NCI-H2227 (cell line): ENCODE measurements at regions not wholly inside any gene's neighbourhood (a gene's known extent, or its start where the extent isn't known, plus 50 kb on each side); places are given as distances from the start of the nearest gene placed in this dataset.
"Not testable (repeated sequence)": the region's sequence is repeated elsewhere in the genome, so short reads cannot be mapped to it uniquely, and the experiment has no call there.

ENCODE experiments used
- DNase-seq: peaks from one replicate; lab custom pipeline; 2025; ENCODE audit not compliant: unreplicated experiment; lab: John Stamatoyannopoulos, UW

DNA sequence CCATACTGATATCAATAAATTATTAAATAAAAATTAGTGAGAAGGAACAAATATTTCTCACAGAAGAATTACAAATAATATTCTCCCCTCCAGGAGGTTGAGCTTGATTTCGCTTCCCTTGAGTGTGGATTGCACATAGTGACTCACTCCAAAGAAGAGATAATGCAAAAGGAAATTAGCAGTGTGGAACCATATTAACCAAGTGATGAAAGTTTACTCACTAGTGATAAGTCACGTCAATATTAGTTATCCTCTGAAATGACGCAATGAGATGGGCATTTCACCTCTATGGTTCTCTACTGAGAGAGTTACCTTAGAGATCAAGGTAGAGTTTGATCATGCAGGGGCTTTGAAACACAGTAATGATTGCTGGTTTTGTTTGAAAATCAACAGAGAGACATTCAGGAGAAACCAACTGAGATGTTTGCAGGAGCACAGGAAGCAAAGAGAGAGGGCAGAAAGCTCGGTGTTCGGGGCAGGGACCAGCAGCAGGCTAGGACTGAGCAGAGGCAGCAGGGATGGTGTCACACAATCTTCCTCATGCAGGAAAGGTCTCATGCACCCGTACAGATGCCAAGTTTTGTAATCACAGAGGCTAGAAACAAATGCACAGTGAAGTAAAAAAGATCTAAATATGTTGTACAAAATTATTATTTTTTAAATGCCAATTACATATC is 634.5 kb downstream of the QKI start:
- no peak for DNase-seq

DNA sequence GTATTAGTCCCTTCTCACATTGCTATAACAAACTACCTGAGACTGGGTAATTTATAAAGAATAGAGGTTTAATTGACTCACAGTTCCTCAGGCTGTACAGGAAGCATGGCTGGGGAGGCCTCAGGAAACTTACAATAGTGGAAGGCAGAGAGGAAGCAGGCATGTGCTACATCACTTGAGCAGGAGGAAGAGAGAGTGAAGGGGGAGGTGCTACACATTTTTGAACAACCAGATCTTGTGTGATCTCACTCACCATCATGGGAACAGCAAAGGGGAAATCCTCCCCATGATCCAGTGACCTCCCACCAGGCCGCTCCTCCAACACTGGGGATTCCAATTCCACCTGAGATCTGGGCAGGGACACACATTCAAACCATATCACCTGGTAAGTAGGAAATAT is 630.6 kb downstream of the QKI start:
- no peak for DNase-seq

DNA sequence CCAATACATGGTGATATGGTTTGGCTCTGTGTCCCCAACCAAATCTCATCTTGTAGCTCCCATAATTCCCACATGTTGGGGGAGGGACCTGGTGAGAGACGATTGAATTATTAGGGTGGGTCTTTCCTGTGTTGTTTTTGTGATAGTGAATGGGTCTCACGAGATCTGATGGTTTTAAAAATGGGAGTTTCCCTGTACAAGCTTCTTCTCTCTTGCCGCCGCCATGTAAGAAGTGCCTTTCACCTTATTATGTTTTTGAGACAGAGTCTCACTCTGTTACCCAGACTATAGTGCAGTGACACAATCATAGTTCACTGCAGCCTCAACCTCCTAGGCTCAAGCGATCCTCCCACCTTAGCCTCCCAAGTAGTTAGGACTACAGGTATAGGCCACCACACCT is 629.1 kb downstream of the QKI start:
- DNase-seq: not testable (repeated sequence)

DNA sequence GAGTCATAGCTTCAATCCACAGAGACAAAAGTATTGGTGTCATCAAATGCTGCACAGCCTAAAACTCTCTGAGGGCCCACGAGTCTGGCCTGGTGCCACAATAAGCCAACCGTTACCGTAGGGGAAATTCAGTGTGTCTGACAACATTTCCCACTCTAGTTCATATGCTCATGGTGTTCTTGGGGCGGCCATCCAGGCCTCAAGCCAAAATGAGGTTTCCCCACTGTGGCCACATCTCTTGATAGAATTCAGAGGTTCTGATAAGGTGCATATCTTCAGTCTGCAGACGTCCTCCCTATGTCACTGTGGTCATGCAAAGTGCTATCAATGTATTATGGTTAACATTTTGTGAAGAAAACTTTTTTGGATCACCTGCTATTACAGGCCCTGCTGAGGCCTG is 627.7 kb downstream of the QKI start:
- DNase-seq: no peak

DNA sequence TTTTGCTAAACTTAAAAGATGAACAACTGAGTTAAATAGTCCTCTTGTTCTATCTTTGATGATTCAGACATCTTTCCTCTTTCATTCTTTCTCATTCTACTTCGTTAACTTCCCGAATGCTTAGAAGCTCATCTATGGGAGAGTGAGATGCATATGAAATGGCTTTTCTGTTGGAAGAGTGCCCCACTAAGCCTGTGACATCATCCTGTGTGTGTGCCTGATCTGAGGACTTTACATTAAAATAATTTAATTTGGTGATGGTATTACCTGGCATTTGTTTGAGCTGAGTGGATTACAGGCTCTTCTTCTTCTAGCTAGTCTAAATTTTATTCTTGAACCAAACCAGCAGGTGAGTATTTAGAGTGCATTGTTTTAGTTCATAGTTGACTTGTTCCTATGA is 626.5 kb downstream of the QKI start:
- no peak for DNase-seq

DNA sequence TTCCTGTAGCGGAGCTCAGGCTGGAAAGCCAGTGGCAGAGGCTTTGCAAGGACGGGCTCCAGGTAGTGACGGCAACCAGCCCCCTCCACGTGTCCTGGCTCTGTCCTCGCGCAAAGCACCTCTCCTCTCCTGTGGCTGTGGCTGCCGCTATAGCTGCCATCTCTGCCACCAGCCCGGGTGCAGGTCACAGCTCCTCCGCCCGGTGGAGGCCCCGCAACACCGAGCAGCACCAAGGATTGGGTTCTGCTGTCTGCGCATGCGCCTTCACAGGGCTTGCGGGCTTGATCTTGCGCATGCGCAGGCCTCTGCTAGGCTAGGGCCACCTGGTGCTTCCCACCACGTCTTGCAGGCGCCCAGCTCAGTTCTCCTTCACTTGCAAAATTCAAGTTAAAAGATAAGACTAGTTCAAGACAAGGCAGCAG is 625.4 kb downstream of the QKI start:
- DNase-seq: peak; percentile 15

DNA sequence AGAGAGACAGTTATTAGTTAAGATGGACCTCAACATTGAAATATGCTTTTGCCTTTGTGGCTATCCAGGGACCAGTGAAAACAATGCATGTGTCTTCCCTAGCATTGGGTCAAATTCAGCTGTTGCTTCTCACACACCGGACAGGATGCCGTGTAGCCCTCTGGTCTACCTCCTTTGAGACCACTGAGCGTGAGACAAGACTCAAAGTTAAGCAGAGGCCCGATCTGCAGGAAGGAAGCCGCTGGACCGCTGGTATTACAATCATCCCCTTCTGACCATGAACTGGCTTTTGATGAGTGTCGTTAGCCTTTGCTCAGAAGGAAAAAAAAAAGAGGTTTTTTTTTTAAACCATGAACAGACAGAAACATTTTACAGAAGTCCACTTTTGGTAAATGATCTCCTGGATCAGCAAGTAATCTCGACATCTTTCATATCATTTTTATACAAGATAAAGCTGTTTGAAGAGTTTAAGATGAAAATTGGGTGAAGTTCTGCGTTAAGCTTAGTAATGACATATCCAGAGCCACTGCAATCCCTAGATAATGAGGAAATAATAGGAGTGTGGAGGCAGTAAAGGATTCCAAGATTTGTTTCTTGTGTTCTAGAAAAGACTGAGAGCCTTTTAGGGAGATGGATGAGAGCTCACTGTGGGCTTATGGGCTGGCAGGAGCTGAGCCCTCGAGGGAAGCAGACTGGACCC is 622.8 kb downstream of the QKI start:
- no peak for DNase-seq

DNA sequence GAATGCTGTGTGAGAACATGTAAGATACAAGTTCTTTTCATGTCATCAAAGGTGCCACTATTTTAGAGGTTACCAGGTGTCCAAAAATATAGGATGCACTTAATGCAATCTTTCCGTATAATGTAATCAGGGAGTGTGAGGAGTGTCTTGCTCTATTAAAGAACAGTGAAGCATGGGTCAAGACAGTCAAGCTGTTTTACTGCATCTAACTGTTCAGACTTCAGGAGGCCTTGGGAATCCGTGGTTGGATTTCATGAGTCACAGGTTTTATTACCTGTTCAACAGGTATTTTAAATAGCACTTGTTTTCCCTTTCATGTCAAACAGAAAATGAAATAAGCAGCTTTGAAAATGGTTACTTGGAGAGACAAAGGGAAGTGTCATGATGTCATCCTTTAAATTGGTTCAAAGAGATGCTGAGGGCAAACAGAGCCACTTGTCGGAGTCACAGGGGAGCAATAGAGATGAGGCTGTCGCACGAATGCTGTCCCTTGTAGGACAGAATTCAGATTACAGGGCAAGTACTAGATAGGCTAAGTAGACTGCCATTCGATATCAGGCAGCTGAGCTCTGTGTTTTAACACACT is 621.5 kb downstream of the QKI start:
- no peak for DNase-seq

DNA sequence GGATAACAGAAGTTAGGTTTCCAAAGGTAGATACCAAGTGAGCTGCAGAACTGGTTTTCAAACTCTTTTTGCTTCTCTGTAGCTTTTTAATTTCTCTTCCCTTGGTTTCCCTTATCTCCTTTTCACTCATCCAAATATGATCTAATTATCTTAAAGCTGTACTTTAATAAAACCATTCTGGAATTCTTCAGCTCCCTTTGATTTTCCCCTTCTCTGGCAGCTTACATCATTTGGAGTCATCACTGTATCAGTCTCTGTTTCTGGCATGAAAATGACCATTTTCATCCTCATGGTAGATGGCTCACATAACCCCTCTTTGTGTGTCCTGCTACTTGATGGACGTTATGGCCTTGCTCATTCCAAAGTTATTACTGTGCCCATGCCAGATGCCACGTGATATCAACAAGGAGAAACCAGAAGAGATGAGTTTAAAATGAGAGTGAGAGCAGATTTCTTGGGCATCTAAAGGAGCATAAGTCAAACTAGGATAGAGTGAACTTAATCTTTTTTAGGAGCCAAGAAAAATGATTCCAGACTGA is 620.2 kb downstream of the QKI start:
- no peak for DNase-seq

DNA sequence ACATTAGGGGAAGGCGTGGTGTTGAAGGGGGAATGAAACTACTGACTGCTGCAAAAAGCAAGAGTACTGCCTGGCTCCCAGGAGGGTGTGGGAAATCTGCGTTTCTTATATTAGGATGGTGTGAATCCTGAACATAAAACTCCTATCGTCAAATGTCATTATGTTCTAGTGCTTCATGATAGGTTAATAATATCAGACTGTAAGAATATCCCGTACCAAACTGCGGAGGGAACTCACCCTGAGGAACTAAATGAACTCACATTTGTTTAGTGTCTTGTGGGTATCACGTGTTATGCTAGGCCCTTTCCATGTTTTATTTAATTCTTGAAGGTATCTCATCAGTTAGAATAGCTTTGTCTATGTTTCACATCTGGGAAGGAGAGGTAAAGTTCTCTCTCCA is 610.7 kb downstream of the QKI start:
- no peak for DNase-seq

DNA sequence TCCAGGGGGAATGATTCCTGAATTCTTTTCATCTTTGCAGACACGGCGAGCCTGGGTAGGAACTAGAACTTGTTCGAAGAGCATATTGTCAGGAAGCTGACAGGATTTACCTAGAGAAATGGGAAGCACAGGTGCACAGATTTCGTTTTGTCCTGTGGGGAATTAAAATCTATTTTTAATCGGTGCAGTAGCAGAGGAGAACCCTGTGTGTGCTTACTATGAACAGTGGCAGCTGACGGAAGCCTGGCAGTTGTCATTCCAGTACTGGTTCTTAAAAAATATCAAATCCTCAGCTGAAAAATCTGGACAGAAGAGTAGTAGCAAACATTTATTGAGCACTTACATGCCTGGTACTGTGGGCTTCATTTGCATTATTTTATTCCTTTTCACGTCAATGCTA is 609.0 kb downstream of the QKI start:
- DNase-seq: no peak

DNA sequence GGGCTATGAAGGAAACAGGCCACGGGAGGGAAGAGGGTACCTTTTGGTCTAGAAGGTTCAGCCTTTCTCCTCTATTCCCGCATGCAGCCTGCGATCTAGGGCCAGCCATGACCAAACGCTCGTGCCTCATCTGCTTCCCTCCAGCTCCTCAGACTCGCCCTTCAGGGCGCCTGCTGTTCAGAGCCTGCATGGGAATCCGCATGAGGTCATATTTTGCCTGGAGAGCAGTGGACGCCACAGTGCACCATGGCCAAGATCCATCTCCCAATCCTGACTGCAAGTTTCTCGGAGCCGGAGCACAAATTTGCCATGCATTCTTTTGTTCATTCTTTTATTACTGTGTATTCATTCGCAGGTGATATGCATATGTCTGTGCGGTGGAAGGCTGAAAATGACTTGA is 608.1 kb downstream of the QKI start:
- DNase-seq: no peak

DNA sequence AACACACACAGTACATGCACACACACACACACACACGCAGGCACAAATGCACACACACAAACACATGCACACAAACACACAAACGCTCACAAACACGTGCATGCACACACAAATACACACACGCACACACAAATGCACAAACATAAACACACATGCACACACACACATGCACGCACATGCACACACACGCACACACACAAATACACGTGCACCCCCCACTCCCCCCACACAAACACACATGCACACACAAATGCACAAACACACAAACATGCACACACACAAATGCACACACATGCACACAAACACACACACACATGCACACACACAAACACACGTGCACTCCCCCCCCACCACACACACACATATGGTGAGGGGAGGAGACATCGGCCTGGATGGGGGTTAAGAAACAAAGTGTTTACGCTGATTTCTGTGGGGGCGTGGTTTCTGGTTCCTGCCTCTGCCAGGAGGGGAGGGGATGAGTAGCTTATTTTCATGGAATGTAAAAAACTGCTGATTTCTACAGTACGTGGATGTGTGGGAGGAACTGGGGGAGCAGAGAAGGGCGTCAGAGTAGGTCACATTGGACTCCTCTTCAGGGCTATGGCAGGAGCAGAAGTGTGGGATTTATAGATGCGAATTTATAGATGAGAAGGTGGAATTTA is 607.2 kb downstream of the QKI start:
- DNase-seq: no peak

DNA sequence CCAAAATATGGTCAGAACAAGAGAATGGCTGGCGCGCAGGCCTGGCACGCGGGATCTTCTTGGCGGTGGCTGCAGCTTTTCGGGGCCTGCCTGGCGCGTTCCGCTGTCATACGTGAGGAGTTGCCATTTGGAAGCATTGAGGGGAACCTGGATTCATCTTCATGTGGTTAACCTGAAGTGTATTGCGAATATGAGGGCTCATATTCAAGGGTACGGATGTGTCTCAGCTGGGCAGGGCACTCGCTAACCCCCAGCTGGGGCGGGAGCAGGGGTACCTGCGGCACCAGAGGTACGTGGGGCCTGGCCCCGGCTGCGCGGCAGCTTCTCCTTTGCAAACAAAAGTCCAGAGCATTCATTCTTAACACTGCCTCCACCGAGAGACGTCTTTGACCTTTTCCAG is 605.6 kb downstream of the QKI start:
- DNase-seq: no peak

DNA sequence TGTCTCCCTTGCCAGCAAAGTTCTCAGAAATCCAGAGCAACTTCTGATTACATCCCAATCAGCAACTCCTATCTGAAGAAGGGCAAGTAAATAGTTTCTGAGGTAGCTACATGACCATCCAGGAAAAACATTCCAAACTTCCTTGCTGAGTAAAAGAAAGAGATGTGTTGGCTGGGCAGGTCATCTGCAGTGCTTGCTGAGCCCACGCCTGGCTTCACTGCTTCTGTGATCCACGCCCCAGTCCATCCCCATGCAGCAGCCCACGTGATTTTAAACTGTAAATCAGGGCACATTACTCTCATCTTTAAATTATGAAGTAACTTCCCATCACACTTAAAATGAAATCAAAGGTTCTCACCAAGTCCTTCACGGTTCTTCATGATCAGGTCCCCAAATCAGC is 603.6 kb downstream of the QKI start:
- DNase-seq: no peak

DNA sequence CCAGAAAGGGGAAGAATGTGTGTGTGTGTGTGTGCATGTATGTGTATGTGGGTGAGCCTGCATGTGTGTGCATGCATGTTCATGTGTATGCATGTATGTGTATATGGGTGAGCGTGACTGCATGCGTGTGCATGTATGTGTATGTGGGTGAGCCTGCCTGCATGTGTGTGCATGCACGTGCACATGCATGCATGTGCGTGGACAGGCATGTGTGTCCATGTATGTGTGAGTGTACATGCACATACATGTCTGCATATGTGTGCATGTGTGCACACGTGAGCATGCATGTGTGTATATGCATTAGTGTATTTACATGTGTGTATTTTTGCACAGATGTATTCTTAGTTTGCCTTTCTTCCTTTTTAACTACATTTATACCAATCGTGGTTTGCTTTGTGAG is 601.5 kb downstream of the QKI start:
- no peak for DNase-seq

DNA sequence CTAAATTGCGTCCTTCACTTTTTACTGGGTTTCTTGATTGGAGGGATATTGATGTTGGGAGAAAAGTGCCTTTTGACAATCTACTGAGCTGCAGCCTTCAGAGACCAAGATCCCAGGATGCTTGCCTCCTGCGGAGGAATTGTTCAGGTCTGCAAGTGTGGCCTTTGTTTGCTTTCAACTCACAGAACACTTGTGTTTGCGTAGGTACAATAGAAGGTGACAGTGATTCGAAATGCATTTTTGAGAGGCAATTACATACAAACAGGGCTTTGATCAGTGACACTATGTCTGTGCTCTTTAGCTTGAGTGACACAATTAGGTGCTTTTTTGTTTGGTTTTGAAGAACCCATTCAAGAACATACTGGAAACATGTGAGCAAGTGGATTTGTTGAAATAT is 600.6 kb downstream of the QKI start:
- DNase-seq: no peak

DNA sequence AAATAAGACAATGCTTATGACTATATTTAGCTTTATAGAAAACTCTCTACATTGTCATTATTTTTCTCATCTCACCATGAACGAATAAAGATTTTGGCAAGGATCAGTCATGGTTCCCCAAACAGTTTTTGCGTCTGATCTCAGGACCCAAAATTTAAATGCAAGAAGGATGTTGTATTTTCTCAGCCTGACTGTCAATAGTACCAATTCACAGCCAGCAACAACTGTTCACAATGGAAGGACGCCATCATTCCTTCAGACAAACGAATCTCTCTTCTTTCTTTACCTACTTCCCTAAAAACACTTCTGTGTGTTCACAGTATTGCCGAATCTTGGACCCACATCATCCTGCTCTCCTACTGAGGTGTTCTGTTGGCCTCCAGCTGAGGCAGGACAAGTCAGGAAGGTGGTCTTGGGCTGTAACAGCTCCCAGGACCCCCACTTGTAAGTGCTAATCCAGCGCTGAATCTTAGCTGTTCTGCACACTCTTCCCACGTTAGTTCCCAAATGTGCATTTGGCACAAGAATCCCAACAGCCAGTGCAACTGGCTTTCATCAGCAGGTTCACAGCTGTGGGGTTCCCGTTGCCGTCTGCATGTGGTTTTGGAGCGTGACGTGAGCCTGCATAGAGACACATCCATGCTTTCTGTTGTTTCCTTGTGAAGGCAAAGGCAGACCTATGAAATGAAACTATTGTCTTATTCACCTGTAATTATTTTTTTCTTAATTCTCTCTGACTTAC is 600.0 kb downstream of the QKI start:
- no peak for DNase-seq

DNA sequence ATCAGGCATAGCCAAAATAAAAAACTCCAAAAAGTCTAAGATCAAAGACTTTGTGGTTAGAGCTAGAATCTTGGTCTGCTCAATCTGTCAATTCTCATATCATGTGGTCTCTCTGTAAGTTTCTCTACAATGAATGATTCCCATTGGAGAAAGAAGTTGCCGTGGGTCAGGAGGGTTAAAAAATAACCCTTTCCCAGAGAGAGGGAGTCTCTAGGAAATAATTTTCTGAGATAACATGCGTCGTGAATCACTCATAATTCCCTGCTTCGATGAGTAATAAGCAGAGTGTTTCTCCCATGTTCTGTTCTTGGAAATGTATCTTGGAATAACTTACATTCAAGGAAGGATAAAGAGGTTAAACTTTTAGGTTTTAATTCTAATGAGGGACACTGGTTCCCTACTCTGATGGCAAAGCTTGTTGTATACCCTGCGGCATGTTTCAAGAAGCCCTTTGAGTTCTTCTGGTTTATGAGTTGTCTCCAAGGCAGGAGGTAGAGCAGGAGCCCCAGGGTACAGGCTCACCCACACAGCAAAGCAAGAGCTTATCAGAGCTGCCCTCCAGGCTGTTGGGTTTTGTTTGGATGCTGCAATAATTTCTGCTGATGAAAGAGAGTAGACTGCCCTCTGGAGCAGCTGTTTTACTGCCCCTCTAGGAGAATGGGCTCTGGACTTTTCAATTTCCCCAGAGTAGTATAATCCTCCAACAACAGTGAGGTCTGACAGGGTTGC is 599.1 kb downstream of the QKI start:
- no peak for DNase-seq

DNA sequence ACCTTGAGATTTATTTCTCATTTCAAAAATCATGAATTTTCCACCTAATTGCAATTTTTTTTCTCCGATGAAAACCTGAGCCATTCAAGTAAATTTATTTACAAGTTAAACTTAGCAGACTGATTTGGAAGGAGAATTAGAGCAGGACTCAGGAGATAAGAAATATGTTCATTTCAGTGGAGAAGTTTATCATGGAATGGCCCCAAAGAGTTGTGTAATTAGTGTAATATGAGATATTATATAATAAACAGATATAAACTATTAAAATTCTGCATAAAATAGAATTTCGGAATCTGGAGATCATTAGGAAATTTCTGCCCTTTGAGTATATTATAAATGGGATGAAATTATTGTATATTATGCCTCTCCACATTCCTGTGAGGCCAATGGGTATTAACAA is 596.8 kb downstream of the QKI start:
- DNase-seq: no peak
